Suprapubic skin (tissue), 4 donors: ENCODE measurements at regions not wholly inside any gene's neighbourhood (a gene's known extent, or its start where the extent isn't known, plus 50 kb on each side); places are given as distances from the start of the nearest gene placed in this dataset.

Source experiments
- EP300 ChIP-seq: sonication (generic); formaldehyde crosslinking; IDR thresholded peaks from one replicate; pipeline ENCODE4 v1.6.1; 2017; ENCODE audit warnings: antibody characterized with exemption
- POLR2A ChIP-seq, 2 donors: fragments of 450-650 bp; IDR thresholded peaks; one replicate each; pipeline ENCODE4 v1.6.1; 2017; ENCODE audit warnings: antibody characterized with exemption in 2 of 2, mild to moderate bottlenecking in 2 of 2, moderate library complexity in 2 of 2
- POLR2AphosphoS5 ChIP-seq, 3 donors: sonication (generic); formaldehyde crosslinking; IDR thresholded peaks; one replicate each; pipeline ENCODE4 v1.6.1; 2017; ENCODE audit warnings: antibody characterized with exemption in 3 of 3
- TF ChIP-seq, protein P1 (sequence below), 2 donors: fragments of 200-600 bp in 1 of 2; fragments of 450-650 bp in 1 of 2; sonication (generic) in 1 of 2; IDR thresholded peaks; one replicate each; pipeline ENCODE4 v1.5.1; 2016 to 2019; ENCODE audit warnings: antibody characterized with exemption in 2 of 2, mild to moderate bottlenecking in 1 of 2, moderate library complexity in 1 of 2

DNA sequence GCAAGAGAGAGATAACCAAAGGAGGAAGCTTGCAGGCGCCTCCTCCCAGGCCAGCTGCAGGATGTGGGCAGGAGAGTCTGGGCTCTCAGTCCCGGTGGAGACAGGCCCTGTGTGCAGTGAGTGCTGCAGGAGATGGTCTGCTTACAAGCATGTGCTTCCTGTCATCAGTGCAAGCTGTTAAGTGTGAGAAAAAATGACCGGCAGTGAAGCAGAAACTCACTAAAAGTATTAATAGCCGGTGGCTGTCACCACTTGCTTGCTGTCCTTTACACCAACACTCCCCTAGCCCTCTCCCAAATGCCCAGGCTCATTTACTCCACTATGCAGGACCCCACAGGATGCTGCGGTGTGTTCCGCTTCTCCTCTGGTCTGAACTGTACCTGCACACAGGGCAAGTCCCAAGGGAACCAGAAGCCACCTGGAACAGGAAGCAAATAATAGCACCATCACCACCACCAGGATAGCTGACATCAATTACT is 435.6 kb upstream of the HS6ST1 start:
- TF ChIP-seq, protein P1, sequence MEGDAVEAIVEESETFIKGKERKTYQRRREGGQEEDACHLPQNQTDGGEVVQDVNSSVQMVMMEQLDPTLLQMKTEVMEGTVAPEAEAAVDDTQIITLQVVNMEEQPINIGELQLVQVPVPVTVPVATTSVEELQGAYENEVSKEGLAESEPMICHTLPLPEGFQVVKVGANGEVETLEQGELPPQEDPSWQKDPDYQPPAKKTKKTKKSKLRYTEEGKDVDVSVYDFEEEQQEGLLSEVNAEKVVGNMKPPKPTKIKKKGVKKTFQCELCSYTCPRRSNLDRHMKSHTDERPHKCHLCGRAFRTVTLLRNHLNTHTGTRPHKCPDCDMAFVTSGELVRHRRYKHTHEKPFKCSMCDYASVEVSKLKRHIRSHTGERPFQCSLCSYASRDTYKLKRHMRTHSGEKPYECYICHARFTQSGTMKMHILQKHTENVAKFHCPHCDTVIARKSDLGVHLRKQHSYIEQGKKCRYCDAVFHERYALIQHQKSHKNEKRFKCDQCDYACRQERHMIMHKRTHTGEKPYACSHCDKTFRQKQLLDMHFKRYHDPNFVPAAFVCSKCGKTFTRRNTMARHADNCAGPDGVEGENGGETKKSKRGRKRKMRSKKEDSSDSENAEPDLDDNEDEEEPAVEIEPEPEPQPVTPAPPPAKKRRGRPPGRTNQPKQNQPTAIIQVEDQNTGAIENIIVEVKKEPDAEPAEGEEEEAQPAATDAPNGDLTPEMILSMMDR (IDR thresholded peaks at IDR 0.05), result no peak
- TF ChIP-seq EP300, result no peak
- TF ChIP-seq POLR2A (IDR thresholded peaks at IDR 0.05), result no peak
- TF ChIP-seq POLR2AphosphoS5 (IDR thresholded peaks at IDR 0.05), result no peak
